Gastrocnemius medialis (tissue), 4 donors: ENCODE measurements at regions not wholly inside any gene's neighbourhood (a gene's known extent, or its start where the extent isn't known, plus 50 kb on each side); places are given as distances from the start of the nearest gene placed in this dataset.

Source experiments
- POLR2A ChIP-seq, 2 donors: fragments of 450-650 bp; IDR thresholded peaks; one replicate each; pipeline ENCODE4 v1.6.1; 2017; ENCODE audit warnings: antibody characterized with exemption in 2 of 2, mild to moderate bottlenecking in 2 of 2, moderate library complexity in 2 of 2
- TF ChIP-seq, protein P1 (sequence below), 5 experiments: fragments of 450-650 bp in 3 of 5; fragments of 200-600 bp in 2 of 5; sonication (generic) in 2 of 5; IDR thresholded peaks in 4 of 5; conservative IDR thresholded peaks in 1 of 5; 1 replicate in 4 of 5; 2 replicates in 1 of 5; pipeline ENCODE4 v1.5.1; 2016 to 2019; ENCODE audit warnings: antibody characterized with exemption in 5 of 5, mild to moderate bottlenecking in 3 of 5, moderate library complexity in 3 of 5

DNA sequence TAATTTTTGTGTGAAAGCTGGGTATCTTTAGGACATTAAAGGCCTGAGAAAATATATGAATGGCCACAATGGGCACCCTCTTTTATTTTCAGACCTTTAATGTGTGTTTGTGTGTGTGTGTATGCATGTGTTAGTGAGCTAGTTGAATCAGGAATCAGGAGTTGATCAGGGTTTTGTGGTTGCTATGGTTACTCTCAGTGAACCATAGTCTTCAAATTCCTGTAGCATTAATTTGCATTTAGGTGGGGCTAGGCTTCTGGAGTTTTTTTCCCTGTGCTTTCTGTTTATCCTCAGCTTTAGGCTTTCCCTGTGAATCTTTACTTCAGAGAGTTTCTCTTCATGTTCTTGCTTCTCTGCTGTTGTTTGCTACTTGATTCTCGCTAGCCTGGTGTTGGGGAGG, 122.0 kb upstream of the ONECUT1 start:
- no peak for TF ChIP-seq POLR2A (IDR thresholded peaks at IDR 0.05)
- TF ChIP-seq, protein P1, sequence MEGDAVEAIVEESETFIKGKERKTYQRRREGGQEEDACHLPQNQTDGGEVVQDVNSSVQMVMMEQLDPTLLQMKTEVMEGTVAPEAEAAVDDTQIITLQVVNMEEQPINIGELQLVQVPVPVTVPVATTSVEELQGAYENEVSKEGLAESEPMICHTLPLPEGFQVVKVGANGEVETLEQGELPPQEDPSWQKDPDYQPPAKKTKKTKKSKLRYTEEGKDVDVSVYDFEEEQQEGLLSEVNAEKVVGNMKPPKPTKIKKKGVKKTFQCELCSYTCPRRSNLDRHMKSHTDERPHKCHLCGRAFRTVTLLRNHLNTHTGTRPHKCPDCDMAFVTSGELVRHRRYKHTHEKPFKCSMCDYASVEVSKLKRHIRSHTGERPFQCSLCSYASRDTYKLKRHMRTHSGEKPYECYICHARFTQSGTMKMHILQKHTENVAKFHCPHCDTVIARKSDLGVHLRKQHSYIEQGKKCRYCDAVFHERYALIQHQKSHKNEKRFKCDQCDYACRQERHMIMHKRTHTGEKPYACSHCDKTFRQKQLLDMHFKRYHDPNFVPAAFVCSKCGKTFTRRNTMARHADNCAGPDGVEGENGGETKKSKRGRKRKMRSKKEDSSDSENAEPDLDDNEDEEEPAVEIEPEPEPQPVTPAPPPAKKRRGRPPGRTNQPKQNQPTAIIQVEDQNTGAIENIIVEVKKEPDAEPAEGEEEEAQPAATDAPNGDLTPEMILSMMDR (IDR thresholded peaks at IDR 0.05 in 4 of 5, conservative IDR thresholded peaks at IDR 0.05 in 1 of 5) = no peak
